ENCODE measurements at regions not wholly inside any gene's neighbourhood (a gene's known extent, or its start where the extent isn't known, plus 50 kb on each side); places are given as distances from the start of the nearest gene placed in this dataset.

DNA sequence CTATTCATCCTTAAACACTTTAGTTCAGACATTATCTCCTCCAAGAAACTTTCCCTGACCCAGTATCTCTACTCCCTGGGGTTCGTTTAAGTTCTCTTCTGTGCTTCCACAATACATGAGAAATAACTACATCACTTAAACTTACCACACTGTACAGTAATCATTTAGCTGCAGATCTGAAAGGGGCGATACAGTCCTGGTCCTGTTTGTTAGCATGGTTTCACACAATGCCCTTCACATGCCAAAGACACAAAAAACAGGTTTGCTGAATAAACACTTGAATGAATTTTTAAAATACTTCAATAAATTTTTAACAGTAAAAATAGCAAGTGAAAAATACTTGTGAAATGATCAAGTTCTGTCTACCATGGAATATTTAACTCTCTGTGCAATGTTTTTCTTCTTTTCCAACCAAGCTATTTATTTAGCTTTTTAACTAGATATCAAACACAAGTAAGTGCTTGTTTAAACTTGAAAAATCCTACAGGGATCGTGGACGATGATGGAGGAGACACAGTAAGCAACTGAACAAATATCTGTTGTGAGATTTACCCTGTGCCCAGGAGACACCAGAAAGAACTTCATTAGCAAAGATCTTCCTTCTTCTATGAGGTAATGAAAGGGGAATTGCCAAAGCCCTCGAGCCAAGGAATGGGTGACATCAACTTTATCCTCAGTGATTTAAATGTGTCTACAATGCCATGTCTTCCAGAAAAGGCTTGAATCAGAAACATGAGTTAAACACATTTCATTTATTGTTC lies 255.6 kb upstream of the GRIP1 start:
- Histone ChIP-seq H3K4me3 (no peak overlapping the region), H3K27ac (no peak overlapping the region), H3K9me3 (no peaks in the 10 kb centered on the region), H3K4me1 (no peaks in the 10 kb centered on the region), H3K27me3 (no peaks in the 10 kb centered on the region), H3K36me3 (no peaks in the 10 kb centered on the region)
- FAIRE-seq (no peak), DNase-seq (no peak), ATAC-seq (no peak)
- TF ChIP-seq, protein P1, sequence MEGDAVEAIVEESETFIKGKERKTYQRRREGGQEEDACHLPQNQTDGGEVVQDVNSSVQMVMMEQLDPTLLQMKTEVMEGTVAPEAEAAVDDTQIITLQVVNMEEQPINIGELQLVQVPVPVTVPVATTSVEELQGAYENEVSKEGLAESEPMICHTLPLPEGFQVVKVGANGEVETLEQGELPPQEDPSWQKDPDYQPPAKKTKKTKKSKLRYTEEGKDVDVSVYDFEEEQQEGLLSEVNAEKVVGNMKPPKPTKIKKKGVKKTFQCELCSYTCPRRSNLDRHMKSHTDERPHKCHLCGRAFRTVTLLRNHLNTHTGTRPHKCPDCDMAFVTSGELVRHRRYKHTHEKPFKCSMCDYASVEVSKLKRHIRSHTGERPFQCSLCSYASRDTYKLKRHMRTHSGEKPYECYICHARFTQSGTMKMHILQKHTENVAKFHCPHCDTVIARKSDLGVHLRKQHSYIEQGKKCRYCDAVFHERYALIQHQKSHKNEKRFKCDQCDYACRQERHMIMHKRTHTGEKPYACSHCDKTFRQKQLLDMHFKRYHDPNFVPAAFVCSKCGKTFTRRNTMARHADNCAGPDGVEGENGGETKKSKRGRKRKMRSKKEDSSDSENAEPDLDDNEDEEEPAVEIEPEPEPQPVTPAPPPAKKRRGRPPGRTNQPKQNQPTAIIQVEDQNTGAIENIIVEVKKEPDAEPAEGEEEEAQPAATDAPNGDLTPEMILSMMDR (IDR thresholded peaks at IDR 0.05), result no peak
- 49 to 53% methylated on average over 5 of the region's 5 CpGs for WGBS, 2 donors
- intact Hi-C loops (cut with DNase I), result no loop called here

DNA sequence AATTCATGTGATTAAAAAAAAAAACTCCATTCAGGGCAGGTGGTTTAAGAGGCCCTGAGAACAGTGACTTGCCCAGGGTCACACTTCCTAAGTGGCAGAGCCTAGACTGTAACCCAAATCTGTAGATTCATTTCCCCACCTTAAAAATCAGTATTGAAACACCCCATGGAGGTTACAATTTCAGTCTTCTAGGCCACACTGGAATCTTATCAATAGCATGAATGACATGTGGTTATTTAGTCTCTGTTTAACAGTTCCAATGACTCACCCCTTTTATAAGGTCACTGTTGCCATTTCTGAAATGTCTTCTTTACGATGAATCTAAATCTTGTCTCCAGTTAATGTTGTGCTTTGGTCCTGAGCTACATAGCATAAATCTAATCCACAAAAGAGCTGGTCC lies 262.3 kb upstream of the GRIP1 start:
- Histone ChIP-seq H3K36me3 (no peaks in the 10 kb centered on the region), H3K27ac (no peak overlapping the region), H3K27me3 (no peaks in the 10 kb centered on the region), H3K4me1 (no peaks in the 10 kb centered on the region), H3K4me3 (no peak overlapping the region), H3K9me3 (no peaks in the 10 kb centered on the region)
- DNase-seq, result no peak
- WGBS, 2 donors, result 92 to 94% methylated on average over 1 of the region's 1 CpG
- no peak for FAIRE-seq
- TF ChIP-seq, protein P1 (IDR thresholded peaks at IDR 0.05), result no peak
- intact Hi-C loops (cut with DNase I), result no loop called here
- no peak for ATAC-seq

DNA sequence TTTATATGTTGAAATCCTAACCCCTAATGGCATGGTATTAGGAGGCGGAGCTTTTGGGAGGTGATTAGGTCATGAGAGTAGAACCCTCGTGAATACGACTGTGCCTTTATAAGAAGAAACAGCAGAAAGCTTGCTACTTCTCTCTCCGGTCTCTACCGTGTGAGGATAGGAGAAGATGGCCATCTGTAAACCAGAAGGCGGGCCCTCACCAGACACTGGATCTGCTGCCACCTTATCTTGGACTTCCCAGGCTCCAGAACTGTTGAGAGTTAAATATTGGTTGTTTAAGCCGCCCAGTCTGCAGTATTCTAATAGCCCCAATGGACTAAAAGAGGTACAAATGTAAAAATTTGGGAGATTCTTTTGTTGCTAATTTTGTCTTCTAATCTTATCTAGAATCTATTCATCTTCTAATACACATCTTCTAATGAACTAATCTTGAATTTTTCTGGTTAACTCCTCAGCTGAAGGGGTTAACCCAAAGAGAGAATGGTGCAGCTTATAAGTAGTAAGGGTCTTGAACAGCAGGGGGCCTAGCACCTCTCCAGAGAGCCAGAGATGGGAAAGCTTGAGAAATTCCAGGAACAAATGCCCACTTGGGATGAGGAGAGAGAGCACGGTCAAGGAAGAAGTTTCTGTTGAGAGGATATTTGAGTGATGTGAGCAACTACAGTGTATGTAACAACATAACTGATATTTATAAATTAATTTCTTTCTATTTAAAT lies 264.0 kb upstream of the GRIP1 start:
- DNase-seq, result no peak
- no peak overlapping the region for H3K27ac ChIP-seq
- TF ChIP-seq, protein P1 (IDR thresholded peaks at IDR 0.05), result no peak
- no peaks in the 10 kb centered on the region for H3K36me3 ChIP-seq
- intact Hi-C loops (cut with DNase I), result no loop called here
- H3K9me3 ChIP-seq, result no peaks in the 10 kb centered on the region
- no peak for FAIRE-seq
- no peaks in the 10 kb centered on the region for H3K4me1 ChIP-seq
- ATAC-seq, result no peak
- no peaks in the 10 kb centered on the region for H3K27me3 ChIP-seq
- no peak overlapping the region for H3K4me3 ChIP-seq
- WGBS, 2 donors, result 93 to 94% methylated on average over 8 of the region's 8 CpGs

DNA sequence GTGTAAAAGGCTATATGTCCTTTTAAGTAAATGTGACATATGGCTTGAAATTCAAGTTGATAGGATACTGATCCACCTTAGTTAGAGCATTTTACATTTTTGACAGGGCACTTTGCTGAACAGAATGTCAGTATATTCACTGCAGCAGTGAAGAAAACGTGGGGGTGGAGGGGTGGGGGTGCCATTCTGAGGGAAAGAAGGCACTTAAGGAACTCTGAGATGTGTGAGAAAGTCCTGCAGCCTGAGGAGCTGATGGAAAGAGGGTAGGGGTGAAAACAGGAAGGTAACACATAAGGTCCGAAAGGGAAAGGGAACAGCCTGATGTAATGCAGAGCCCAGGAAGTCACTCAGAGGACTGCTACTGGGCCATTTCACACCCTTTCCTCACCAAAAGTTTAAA lies 265.5 kb upstream of the GRIP1 start:
- 78 to 83% methylated on average over 2 of the region's 2 CpGs for WGBS, 2 donors
- no peak overlapping the region for H3K4me3 ChIP-seq
- ATAC-seq (no peak), FAIRE-seq (no peak), DNase-seq (no peak)
- TF ChIP-seq, protein P1 (IDR thresholded peaks at IDR 0.05), result no peak
- no peaks in the 10 kb centered on the region for H3K36me3 ChIP-seq
- H3K4me1 ChIP-seq, result no peaks in the 10 kb centered on the region
- no peaks in the 10 kb centered on the region for H3K9me3 ChIP-seq
- intact Hi-C loops (cut with DNase I), result no loop called here
- no peaks in the 10 kb centered on the region for H3K27me3 ChIP-seq
- no peak overlapping the region for H3K27ac ChIP-seq
